ENCODE measurements at regions not wholly inside any gene's neighbourhood (a gene's known extent, or its start where the extent isn't known, plus 50 kb on each side); places are given as distances from the start of the nearest gene placed in this dataset.

- DNase-seq (ENCODE audit: low read depth, low spot score): no peak
Measured at GRCh38 chr4:117428536-117428935, 343.2 kb upstream of the TRAM1L1 start.

- peak; percentile 3 for DNase-seq (ENCODE audit: low read depth, low spot score)
Measured at GRCh38 chr4:117429061-117429460, 343.7 kb upstream of the TRAM1L1 start.

- no peak for DNase-seq (ENCODE audit: low read depth, low spot score)
Measured at GRCh38 chr4:117429506-117429905, 344.1 kb upstream of the TRAM1L1 start.

GRCh38 chr4:117434424-117434823 is 349.0 kb upstream of the TRAM1L1 start:
- DNase-seq (ENCODE audit: low read depth, low spot score): no peak

GRCh38 chr4:117447925-117448324 is 362.5 kb upstream of the TRAM1L1 start:
- DNase-seq (ENCODE audit: low read depth, low spot score): peak; percentile 37

GRCh38 chr4:117455088-117455487 is 369.7 kb upstream of the TRAM1L1 start:
- DNase-seq (ENCODE audit: low read depth, low spot score): no peak

- DNase-seq (ENCODE audit: low read depth, low spot score): no peak
Measured at GRCh38 chr4:117466388-117466787, 381.0 kb upstream of the TRAM1L1 start.

- DNase-seq (ENCODE audit: low read depth, low spot score): no peak
Measured at GRCh38 chr4:117467404-117467803, 382.0 kb upstream of the TRAM1L1 start.

GRCh38 chr4:117474987-117475386 is 389.6 kb upstream of the TRAM1L1 start:
- DNase-seq (ENCODE audit: low read depth, low spot score): no peak

GRCh38 chr4:117477925-117478324 is 392.5 kb upstream of the TRAM1L1 start:
- DNase-seq (ENCODE audit: low read depth, low spot score): no peak

- no peak for DNase-seq (ENCODE audit: low read depth, low spot score)
Measured at GRCh38 chr4:117478702-117479101, 393.3 kb upstream of the TRAM1L1 start.

- DNase-seq (ENCODE audit: low read depth, low spot score): no peak
Measured at GRCh38 chr4:117479673-117480072, 394.3 kb upstream of the TRAM1L1 start.

GRCh38 chr4:117481742-117482141 is 396.4 kb upstream of the TRAM1L1 start:
- DNase-seq (ENCODE audit: low read depth, low spot score): no peak

GRCh38 chr4:117488692-117489091 is 403.3 kb upstream of the TRAM1L1 start:
- DNase-seq (ENCODE audit: low read depth, low spot score): no peak

- no peak for DNase-seq (ENCODE audit: low read depth, low spot score)
Measured at GRCh38 chr4:117489107-117489506, 403.7 kb upstream of the TRAM1L1 start.

GRCh38 chr4:117491516-117491915 is 406.1 kb upstream of the TRAM1L1 start:
- no peak for DNase-seq (ENCODE audit: low read depth, low spot score)

- DNase-seq (ENCODE audit: low read depth, low spot score): no peak
Measured at GRCh38 chr4:117495802-117496201, 410.4 kb upstream of the TRAM1L1 start.

GRCh38 chr4:117512414-117512813 is 427.0 kb upstream of the TRAM1L1 start:
- DNase-seq (ENCODE audit: low read depth, low spot score): no peak

- no peak for DNase-seq (ENCODE audit: low read depth, low spot score)
Measured at GRCh38 chr4:117514391-117515175, 429.2 kb upstream of the TRAM1L1 start.

GRCh38 chr4:117515921-117516320 is 430.5 kb upstream of the TRAM1L1 start:
- DNase-seq (ENCODE audit: low read depth, low spot score): no peak

GRCh38 chr4:117527601-117528000 is 442.2 kb upstream of the TRAM1L1 start:
- no peak for DNase-seq (ENCODE audit: low read depth, low spot score)

GRCh38 chr4:117529401-117529800 is 444.0 kb upstream of the TRAM1L1 start:
- no peak for DNase-seq (ENCODE audit: low read depth, low spot score)

GRCh38 chr4:117533501-117533900 is 448.1 kb upstream of the TRAM1L1 start:
- no peak for DNase-seq (ENCODE audit: low read depth, low spot score)

- DNase-seq (ENCODE audit: low read depth, low spot score): no peak
Measured at GRCh38 chr4:117545039-117545438, 459.7 kb upstream of the TRAM1L1 start.

Measured in ELF-1 (cell line).